ENCODE measurements at regions not wholly inside any gene's neighbourhood (a gene's known extent, or its start where the extent isn't known, plus 50 kb on each side); places are given as distances from the start of the nearest gene placed in this dataset.

DNA sequence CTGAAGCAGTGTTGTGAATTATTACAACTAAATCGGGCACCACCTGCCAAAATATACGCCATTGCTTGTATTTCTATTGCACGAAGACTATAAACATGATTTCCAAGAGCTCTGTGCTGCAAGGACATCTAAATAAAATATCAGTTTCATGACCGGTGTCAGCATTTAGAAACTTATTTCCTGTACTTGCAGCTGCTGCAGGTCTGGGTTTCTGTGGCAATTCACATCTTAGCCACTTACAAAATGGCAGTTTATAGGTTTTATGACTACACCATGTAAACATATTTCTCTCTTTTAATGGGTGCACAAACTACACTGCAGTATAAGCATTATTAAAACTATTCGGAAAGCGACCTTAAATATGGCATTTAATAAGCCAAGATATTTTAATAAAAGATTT, 359.4 kb downstream of the VPS13C start:
- TF ChIP-seq, protein P1, sequence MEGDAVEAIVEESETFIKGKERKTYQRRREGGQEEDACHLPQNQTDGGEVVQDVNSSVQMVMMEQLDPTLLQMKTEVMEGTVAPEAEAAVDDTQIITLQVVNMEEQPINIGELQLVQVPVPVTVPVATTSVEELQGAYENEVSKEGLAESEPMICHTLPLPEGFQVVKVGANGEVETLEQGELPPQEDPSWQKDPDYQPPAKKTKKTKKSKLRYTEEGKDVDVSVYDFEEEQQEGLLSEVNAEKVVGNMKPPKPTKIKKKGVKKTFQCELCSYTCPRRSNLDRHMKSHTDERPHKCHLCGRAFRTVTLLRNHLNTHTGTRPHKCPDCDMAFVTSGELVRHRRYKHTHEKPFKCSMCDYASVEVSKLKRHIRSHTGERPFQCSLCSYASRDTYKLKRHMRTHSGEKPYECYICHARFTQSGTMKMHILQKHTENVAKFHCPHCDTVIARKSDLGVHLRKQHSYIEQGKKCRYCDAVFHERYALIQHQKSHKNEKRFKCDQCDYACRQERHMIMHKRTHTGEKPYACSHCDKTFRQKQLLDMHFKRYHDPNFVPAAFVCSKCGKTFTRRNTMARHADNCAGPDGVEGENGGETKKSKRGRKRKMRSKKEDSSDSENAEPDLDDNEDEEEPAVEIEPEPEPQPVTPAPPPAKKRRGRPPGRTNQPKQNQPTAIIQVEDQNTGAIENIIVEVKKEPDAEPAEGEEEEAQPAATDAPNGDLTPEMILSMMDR (IDR thresholded peaks at IDR 0.05) = no peak
- no peak for TF ChIP-seq ZFX (IDR thresholded peaks at IDR 0.05; ENCODE audit: borderline replicate concordance)
